CMK (cell line): ENCODE measurements at regions not wholly inside any gene's neighbourhood (a gene's known extent, or its start where the extent isn't known, plus 50 kb on each side); places are given as distances from the start of the nearest gene placed in this dataset.
"Not testable (repeated sequence)": the region's sequence is repeated elsewhere in the genome, so short reads cannot be mapped to it uniquely, and the experiment has no call there.

ENCODE experiments used
- DNase-seq: peaks from one replicate; pipeline ENCODE4 v3.0.0-alpha.2; 2010; ENCODE audit warnings: low read depth

- DNase-seq, result no peak
Observed at GRCh38 chr2:207363761-207364290, 165.9 kb upstream of the CREB1 start.

- DNase-seq, result no peak
Observed at GRCh38 chr2:207370646-207371045, 159.1 kb upstream of the CREB1 start.

DNA sequence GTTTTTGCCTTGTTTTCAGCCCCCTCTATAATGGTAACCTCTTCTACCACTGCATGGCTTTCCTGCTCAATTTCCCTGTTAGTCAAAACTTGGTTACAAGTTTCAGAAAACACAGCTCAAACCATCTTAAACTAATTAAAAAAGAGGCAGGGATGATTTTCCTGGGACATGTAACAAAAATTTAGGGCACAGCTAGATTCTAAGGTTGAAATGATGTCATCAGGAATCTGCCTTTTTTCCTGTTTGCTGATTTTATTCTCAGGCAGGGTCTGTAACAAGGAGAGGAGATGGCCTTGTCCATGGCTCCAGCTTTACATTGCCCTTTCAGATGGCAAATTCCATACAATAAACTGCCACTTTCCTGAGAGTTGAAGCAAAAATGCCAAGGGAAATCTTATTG lies 157.9 kb upstream of the CREB1 start:
- DNase-seq, result no peak

DNA sequence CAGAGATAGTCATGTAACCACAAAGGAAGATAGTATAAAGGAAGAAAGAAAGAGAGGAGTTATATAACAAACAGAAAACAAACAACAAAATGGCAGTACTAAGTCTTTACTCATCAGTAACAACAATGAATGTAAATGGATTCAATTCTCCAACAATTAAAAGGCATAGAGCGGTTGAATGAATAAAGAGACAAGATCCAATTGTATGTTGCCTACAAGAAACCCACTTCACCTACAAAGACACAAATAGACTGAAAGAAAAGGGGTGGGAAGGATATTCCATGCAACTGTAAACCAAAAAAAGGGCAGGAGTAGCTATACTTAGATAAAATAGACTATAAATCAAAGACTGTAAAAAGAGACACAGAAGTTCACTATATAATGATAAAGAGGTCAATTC lies 157.3 kb upstream of the CREB1 start:
- DNase-seq, result no peak

- no peak for DNase-seq
Observed at GRCh38 chr2:207375207-207375875, 154.4 kb upstream of the CREB1 start.

DNA sequence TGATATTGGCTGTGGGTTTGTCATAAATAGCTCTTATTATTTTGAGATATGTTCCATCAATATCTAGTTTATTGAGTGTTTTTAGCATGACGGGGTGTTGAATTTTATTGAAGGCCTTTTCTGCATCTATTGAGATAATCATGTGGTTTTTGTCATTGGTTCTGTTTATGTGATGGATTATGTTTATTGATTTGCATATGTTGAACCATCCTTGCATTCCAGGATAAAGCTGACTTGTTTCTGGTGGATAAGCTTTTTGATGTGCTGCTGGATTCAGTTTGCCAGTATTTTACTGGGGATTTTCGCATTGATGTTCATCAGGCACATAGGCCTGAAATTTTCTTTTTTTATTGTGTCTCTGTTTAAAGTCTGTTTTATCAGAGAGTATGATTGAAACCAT lies 151.1 kb upstream of the CREB1 start:
- not testable (repeated sequence) for DNase-seq

DNA sequence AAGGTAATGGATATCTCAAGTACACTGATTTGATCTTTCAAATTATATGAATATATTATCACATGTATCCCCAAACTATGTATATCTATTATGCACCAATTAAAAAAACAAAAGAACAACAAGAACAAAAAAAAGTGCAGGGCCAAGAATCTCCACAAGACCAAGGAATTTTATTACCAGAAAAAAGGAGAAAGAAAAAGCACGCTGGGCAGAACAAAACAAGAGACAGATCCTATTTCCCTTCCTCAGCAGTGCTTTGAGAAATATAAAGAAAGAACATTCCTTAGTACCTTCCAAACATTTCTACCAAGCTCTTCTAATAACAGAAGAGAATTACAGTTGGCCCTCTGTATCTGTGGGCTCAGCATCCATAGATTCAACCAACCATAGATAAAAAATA lies 144.7 kb upstream of the CREB1 start:
- no peak for DNase-seq

GRCh38 chr2:207385903-207386302 lies 143.9 kb upstream of the CREB1 start:
- no peak for DNase-seq

GRCh38 chr2:207387001-207387571 lies 142.7 kb upstream of the CREB1 start:
- DNase-seq, result no peak

DNA sequence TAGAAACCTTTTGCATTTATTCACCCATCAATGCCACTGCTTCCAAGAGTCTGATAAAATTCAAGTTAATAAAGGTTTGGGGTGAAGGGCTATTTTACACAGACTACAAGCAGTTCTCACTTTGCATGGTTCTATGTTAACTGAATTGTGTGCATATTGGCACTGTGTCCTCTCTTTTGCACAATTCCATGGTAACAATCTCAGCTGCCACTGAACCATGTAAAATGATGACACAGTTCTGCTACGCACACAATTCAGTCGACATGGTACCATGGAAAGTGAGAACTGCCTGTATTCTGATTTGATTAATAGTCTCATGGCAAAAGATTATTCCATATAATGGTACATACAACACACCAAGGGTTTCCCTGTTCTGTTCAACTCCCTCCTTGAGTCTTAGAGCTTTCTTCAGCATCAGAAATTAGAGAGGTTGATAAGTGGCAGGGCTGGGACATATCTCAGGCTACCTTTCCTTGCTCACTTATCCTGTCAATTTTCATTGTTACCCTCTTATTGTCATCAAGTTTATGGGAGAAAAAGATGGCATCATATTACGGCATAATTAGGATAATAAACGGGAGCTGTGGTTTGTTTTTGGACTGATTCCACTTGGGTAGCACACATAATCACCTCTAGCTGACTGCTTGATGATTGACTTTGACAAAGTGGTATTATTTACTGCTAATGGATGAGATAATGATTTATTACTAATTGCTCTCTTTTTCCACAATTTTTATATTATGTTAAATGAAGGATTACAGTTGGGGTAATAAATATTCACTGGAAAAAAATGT lies 139.3 kb upstream of the CREB1 start:
- no peak for DNase-seq

- DNase-seq, result no peak
Observed at GRCh38 chr2:207394203-207394781, 135.5 kb upstream of the CREB1 start.

DNA sequence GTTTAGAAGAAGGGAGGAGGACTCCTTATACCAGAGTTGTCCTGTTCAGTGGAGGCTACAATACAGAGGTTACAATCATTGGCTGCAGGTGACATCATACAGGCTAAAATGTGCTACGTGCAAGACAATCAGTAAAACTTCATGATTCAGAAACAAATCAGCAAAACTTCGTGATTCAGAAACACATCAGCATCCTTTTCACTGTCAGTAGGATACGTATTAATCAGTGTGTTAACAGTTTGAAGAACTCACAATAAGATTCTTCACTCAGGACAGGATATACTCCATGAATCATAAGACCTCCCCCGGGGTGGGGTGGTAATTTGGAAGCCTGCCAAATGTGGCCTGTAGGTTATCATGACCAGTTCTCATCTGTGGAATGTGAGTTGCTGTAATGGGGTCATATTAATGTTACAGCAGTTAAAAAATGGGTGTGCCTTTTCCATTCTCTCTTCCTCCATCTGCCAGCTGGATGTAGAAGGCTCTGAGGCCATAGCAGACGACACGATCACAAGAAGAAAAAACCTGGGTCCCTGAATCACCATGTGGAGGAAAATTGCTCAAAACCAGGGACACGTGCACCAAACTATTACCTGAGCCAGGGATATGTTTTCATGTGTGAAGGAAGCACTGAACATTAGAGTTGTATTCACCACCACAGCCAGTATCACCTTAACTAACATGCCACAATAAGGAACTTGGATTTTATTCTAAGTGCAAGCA lies 134.8 kb upstream of the CREB1 start:
- DNase-seq, result no peak

GRCh38 chr2:207395535-207396251 lies 134.1 kb upstream of the CREB1 start:
- no peak for DNase-seq

DNA sequence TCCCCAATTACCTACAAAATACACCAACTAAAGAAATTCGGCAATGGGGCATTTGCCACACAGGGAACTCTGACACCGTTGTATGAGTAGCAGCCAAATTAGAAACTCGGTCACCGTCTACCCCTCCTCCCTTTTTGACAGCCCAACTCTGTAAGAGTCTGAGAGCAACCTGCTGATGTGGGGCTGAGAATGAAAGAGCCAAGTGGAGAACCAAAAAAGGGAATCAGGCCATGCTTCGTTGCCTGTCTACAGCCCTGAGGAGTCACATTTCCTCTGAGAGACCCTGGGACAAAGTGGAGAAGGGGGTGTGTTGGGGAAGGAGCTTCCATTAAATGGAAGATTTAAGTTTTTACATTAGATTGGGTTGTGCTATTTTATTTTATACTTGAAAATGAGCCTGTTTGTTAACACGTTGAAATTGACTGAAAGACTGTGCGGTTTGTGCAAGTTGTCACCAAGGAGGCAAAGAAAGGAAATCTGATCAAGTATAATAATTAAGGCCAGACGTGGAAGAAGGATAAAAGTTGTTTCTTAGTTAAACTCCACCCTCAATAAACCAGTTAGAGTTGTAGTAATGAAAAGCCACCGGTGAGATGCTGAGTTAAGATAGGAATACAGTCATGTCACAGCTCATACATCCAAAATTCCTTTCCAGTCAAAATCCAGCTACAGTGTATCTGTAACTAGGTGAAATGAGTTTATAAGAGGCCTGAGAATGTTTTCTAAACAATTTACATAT lies 131.7 kb upstream of the CREB1 start:
- no peak for DNase-seq

DNA sequence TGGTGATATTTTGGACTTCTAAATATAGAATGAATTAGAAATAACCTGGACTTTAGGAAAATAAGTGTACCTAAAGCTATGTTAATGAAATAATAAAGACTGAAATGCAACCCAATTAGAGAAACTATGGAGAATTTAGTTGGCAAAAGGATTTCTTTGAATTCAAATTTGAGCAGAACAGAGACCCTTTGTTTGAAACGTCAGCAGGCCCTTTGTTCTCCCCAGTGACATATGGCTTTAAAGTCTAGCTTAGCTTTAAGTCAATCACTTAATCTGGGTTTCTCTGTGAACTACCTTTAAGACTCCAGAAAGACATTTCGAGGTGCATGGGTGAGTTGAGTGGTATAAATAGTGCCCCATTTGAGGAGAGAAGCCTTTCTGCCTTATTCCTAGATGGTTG lies 130.5 kb upstream of the CREB1 start:
- no peak for DNase-seq

GRCh38 chr2:207401338-207401737 lies 128.4 kb upstream of the CREB1 start:
- DNase-seq, result no peak

DNA sequence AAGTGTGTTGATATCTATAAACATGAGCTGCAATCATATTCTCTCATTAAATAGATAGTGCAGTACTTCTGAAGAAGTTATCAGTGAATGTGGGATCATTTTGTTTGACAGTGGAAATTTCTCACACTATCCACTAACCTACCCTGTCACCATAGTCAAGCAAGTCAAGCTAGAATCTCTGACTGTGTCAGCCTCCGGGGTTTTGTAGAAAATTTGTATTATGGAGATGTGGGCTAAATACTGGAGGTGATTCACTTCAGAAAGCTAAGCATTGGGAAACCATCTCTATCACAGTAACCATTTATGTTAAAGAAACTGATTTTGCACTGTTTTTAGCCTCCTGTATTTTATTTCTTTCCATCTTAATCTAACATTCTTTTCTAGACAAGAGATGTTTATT lies 126.6 kb upstream of the CREB1 start:
- DNase-seq, result no peak

GRCh38 chr2:207403950-207404349 lies 125.8 kb upstream of the CREB1 start:
- no peak for DNase-seq

DNA sequence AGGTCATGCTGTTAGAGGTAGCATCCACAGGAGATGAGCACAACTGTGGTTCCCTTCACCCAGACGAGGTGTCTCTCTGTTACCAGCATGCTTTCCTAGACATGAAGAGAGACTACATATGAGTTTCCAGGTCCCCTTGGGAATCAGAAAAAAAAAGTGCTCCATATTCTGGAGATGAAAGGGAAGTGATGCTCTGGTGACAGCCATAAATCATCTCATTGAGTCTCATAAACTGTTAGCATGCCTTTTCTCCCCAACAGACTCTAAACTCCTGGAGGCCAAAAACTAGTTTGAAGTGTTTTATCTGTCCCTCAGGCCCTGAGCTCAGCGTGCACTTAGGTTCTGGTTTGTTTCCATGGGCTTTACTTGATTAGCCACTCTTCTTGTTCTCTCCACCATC lies 124.6 kb upstream of the CREB1 start:
- DNase-seq, result no peak

DNA sequence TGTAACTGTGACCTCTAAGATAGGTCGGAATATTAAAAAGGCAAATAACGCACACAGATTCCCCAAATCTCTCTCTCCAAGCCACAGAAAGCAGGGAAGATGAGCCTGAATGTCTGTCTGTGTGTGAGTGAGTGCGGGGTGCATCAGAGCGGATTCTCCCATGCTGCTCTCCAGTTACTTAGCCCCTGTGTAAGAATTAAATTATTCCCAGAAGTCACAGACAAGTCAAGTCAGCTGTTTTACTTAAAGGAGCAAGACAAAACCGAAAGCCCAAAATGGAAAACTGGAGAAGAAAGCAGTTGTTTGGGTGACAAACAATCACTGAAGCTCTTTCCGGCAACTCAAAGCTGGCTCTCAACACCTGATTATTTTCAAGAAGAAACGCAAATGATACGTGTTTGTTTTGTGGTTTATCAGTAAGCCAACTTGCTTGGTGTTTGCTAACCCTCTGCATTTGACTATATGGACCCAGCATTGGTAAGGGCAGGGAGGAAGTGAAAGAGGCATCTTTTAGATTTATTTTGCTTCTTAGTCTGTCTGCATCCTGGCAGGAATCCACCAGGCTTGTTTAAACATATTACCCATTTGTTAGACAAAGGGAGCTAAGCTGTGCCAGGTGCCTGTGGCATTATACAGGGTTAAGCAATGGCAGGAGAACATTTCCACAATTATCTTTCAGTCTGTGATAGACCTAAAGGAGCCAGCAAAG lies 121.5 kb upstream of the CREB1 start:
- no peak for DNase-seq
